Stimulated activated CD8-positive, alpha-beta memory T cell treated with anti-CD3 and anti-CD28 coated beads, Interleukin-12 subunit alpha, Interleukin-12 subunit beta, amount 100 ng/mL, for 24 hours (primary cell): ENCODE measurements at regions not wholly inside any gene's neighbourhood (a gene's known extent, or its start where the extent isn't known, plus 50 kb on each side); places are given as distances from the start of the nearest gene placed in this dataset.

ENCODE experiments used
- DNase-seq: peaks from one replicate; pipeline ENCODE4 v3.0.0-alpha.2; 2020; ENCODE audit errors: extremely low read depth

DNA sequence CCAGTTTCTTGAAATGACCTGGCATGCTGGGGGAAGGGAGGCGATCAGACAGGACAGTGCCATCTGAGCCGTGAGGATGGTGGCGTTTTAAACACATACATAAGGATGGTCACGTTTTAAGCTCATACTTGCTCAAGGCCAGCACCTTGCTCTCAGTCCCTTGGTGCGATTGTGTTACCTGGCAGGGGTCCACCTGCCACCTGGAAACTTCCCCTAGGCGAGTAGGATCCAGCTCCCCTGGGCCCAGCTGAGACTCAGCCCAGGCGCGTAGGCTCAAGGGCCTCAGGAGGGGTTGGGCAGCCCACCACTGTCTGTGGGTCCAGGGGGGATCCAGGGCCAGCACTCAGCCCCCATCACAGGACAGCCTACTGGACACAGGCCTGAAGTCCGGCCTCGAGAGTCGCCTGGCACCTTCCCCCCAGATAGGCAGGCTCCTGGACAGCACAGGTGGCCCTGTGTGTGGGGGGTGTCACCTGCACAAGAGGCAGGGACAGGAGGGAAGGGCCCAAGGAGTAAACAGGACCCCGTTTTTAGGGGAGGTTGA is 185.8 kb downstream of the BRD1 start:
- no peak for DNase-seq

GRCh38 chr22:49640366-49641095 is 187.1 kb downstream of the BRD1 start:
- DNase-seq, result no peak

DNA sequence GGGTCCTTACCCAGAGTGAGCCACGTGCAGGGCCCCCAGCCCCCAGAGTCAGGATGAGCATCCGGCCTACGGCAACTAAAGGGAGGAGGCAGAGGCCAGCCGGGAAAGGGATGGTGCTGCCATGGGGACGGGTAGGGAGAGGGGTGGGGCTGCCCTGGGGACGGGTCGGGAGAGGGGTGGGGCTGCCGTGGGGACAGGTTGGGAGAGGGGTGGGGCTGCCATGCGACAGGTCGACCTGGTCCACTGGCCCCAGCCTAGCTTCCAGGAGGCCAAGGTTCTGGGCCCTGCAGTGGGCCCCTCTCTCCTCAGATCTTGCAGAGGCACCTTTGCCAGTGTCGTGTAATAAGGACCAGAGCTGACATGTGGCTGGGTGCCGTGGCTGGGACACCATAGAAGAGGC is 187.7 kb downstream of the BRD1 start:
- DNase-seq, result no peak

DNA sequence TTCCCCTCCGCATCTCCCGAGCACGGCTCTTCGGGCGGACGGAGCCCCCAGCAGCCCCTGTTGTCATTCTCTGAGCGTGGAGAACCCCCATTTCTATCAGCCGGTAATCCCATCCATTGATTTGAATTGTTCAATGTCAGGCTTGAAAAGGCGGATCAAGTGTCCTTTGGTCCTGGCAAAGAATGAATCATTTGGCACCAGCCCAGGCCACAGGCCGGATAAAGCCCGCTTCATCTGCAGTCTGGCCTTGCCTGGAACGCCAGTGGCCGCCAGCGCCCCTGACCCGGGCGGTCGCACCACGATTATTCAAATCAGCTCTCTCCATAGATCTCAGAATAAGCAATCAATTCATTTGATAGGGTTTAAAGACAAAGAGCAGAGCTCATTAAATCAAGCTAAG is 188.9 kb downstream of the BRD1 start:
- no peak for DNase-seq

DNA sequence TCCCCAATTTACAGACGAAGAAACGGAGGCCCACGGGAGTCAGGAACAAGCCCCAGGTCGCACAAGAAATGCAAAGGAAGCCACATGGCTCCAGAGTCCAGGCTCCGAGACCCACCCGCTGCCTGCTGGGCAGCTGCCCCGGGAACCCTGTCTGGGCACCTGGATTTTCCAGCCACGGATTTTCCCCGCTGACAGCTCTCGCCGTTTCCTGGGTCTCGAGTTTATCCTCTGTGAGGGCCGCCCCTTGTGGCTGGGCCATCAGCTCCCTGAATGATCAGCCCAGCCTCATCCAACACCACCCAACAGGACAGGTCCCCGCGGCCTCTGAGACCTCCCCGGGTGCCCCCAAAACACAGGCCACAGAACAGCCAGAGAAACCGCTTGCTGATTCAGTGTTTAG is 189.7 kb downstream of the BRD1 start:
- DNase-seq, result no peak

GRCh38 chr22:49637255-49637760 is 190.4 kb downstream of the BRD1 start:
- no peak for DNase-seq

DNA sequence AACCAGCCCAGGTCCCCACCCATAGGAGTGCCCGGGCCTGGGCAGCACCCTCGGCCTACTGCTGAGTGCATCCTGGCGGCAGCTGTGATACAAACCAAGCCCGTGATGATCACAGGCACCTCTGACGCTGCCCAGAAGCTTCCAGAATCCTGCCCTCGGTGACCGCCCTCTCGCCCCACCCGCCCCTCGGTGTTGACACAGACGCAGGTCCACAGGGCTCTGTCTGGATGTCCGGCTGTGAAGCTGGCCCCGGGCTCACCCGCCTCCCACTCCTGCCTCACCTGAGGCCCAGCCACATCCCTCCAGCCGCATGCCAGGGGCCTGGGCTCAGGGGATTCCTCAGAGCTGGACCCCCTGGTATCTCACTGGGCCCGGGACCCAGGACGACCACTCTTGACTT is 191.0 kb downstream of the BRD1 start:
- DNase-seq, result no peak

DNA sequence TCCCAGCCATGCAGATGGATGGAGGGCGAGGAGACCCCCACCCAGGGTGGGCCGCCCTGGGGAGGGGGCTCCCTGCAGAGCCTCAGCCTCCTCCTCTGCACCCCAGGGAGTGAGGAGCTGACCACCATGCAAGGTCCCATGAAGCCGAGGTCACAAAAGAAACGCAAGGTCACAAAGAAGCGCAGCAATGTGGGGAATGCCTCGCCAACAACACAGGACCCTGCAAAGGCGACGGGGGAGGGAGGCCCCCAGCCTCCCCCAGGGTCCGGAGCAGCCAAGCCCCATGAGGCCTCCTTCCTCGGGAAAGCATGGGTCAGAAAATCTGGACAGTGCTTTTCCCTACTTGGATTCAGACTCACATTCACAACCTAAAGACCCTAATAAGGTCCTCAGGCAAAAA is 191.5 kb downstream of the BRD1 start:
- no peak for DNase-seq

- no peak for DNase-seq
These were observed 193.5 kb downstream of the BRD1 start for GRCh38 chr22:49634006-49634772.

- no peak for DNase-seq
These were observed 194.7 kb downstream of the BRD1 start for GRCh38 chr22:49633010-49633324.

- DNase-seq, result no peak
These were observed 195.3 kb downstream of the BRD1 start for GRCh38 chr22:49632199-49633009.

GRCh38 chr22:49630448-49630946 is 197.2 kb downstream of the BRD1 start:
- no peak for DNase-seq

DNA sequence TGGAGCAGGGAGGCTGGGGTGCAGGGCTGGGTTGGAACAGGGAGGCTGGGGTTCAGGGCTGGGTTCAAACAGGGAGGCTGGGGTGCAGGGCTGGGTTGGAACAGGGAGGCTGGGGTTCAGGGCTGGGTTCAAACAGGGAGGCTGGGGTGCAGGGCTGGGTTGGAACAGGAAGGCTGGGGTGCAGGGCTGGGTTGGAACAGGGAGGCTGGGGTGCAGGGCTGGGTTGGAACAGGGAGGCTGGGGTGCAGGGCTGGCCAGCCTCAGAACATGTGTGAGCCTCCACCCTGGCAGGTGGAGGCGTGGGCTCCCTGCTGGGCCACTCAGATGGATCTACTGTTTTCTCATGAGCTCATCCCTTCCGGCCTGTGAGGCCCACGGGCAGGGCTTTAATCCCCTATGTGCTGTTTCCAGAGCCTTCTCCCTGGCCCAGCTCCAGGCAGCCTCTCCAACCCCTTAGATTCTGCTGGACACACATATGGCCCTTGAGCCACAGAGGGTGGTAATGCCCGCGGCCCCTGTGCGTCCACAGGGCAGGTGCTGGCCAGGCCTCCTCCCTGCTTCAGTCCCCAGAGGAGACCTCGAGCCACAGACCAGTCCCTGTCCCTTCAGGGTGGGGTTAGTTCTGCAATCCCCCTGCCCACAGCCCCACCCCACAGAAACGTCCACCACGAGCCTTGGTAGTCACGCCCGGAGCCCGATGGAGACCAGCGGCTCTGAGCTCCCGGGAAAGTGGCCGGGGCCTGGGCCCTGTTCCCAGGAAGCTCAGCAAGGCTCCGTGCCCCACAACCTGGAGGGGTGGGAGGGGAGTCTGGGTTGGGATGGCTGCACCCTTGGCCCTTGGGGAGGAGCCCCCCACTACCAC is 197.9 kb downstream of the BRD1 start:
- DNase-seq, result no peak

DNA sequence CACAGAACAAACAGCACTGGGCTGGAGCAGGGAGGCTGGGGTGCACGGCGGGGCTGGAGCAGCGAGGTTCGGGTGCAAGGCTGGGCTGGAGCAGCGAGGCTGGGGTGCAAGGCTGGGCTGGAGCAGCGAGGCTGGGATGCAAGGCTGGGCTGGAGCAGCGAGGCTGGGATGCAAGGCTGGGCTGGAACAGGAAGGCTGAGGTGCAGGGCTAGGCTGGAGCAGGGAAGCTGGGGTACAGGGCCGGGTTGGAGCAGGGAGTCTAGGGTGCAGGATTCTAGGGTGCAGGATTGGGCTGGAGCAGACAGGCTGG is 198.5 kb downstream of the BRD1 start:
- DNase-seq, result no peak

DNA sequence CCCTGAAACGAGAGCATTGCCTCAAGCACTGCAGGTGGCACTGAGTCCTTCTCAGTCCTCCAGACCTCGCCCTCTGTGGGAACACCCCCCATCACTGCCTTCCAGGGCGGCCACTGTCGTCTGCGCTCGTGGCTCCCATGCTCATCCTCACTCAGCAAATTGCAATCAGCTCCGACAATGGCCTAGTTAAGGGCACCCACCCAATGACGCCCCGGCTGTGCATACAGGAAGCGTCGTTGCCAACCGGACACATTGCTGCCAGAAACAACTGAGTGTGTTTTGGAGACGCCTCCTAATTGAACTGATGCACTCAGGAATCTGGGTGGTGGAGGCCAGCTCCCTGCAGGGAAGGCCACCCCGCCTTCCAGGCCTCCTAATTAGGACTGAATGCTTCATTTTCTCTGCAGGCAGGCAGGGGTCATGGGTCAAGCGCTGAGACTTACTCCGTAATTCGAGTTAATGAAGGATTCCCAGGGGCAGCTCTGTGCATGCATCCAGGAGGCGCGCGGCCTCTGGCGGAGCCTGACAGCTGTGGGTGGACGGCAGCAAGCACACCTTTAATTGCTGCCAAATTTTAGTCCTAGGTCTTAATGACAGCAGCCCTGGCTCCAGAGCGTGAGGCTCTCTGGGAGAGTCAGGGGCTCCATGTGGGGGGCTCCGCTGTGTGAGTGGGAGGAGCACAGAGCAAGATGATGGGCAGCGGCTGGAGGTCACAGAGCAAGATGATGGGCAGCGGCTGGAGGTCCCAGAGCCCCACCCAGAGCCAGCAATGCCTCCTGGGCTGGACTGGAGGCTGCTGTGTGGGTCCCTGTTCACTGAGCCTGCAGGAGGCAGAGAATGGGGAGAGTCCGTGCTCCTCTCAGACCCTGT is 199.0 kb downstream of the BRD1 start:
- DNase-seq, result no peak

DNA sequence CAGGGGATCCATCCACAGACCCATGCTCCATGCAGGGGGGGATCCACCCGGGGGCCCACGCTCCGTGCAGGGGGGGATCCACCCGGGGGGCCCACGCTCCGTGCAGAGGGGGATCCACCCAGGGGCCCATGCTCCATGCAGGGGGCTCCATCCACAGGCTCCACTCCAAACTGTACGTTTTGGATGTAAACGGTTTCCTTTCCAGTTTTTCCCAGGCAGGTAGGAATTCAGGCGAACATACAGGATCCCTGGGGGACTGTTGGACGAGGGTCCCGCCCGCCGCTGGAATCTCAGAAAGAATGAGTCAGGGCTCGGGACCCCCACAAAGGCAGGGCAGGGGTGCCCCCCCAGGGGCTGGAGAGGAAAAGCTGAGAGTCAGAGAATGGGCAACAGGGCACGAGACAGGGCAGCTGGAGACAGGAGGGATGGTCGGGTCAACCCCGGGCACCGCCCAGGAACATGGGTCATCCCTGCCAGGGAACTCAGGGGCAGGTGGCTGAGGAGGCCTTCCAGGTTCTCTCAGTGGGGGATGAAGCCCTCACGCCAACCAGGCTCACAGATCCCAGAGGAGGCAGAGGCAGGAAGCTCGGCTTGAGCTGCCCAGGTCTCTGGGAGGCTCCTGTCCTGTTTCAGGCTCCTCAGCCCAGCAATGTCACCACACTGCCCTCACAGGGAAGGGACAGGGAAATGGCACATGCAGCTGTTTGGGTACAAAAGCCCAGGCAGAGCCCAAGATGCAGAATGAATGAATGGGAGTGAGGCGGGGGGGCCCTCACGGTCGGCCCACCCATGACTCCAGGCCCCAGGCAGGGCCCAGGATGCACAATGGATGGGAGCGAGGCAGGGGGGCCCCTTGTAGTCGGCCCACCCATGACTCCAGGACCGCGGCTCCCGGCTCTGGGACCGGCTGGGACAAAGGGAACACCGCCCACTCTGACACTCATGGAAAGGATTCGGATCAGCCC is 200.2 kb downstream of the BRD1 start:
- no peak for DNase-seq

- DNase-seq, result no peak
These were observed 201.1 kb downstream of the BRD1 start for GRCh38 chr22:49626361-49627216.
